Muscle of back (tissue), 3 donors: ENCODE measurements at regions not wholly inside any gene's neighbourhood (a gene's known extent, or its start where the extent isn't known, plus 50 kb on each side); places are given as distances from the start of the nearest gene placed in this dataset.
"Not testable (repeated sequence)": the region's sequence is repeated elsewhere in the genome, so short reads cannot be mapped to it uniquely, and the experiment has no call there.

Experiments used
- DNase-seq, 3 donors: peaks; one replicate each; pipeline versions ENCODE4 v3.0.0 to v3.0.0-alpha.2; 2013

DNA sequence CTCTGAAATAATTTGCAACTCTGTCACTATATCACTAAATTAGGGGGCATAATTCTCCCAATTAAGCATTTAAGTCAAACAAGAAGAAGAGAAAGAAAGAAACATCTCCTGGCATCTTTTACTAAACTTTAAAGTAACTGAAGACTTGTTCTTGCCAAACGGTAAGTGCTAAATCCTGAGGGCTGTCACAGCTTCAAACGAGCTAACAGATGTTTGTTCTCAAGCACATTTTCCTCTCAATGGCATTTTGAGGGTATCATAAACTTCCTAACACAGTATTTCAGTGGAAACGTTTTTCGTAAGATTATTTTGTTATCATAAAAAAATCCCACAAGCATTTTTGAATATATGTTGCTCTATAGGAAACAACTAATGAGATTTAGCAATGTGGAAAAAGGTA is 169.5 kb upstream of the TAS2R1 start:
- DNase-seq = no peak

GRCh38 chr5:9790276-9790675 is 160.1 kb upstream of the TAS2R1 start:
- DNase-seq = peak in 1 of 3 donors; percentile 13

- DNase-seq = peak in 2 of 3 donors; percentile 18 to 33
Measured at GRCh38 chr5:9789777-9790176, 159.6 kb upstream of the TAS2R1 start.

DNA sequence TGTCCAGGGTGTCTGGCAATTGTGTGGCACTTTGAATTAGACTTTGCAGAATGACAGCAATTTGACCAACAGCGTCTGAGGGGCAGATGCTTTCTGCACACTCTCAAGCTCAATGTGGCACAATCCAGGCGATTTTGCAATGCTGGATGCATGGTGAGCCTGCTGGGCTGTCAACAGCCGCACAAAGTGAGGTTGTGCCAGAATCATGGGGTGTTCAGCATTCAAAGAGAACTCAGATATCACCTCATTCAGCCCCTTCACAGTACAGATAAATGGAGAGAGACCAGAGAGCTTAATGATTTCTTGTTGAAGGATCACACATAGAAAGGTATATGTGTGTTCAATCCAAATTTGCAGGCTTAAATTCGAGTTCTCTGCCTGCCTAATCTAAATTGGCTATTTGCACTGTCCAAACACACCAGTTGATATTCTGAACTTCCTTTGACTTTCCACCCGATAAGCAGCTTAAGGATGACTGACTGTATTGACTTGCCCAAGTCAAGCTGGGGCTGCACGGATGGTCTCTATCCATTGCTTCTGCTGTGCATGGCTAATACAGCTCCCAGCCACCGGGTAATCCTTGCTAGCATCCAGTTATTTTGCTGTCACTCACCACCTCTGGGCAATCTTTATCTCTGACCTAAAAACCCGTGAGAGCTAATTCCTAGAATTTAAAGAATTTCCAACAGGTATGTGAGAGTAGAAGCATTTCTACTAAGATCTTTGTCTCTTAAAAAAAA is 157.9 kb upstream of the TAS2R1 start:
- no peak for DNase-seq

- no peak for DNase-seq
Measured at GRCh38 chr5:9786380-9787360, 156.5 kb upstream of the TAS2R1 start.

DNA sequence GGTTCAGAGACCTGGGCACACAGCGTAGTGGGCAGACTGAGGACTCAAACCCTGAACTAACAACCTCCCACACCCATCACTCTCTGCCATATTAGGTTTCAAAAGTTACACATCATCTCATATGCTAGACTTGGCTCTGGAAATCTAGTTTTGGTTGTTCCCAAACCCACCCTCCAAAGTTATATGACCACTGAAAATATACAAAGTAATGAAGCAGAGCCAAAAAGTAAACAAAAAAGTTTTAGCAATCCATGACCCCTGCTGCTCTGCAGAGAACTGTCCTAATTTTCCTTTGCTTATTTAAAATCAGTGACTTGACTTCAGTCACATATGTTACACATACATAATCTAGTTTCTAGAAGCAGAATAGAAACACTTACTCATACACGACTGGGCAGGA is 155.6 kb upstream of the TAS2R1 start:
- DNase-seq = no peak

GRCh38 chr5:9784231-9784630 is 154.1 kb upstream of the TAS2R1 start:
- no peak for DNase-seq

- peak; percentile 21 to 72 (median 24) for DNase-seq
Measured at GRCh38 chr5:9782826-9783560, 152.8 kb upstream of the TAS2R1 start.

DNA sequence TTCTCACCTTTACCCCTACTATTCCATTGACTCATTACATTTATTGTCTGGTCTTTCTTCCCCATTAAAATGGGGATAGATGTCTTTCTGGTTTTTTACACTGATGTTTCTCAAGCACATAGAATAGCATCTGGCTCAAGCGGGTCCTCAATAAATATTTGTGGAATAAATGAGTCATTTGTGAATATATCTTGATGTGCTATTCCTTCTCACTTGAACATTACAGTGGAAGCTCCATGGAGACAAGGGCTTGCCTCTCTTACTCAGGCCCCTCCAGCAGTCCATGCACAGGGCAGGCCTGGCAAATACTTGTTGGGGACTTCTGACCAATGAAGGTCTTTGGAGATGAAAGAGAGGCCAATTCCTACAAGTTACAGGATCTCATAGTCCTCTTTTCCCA is 151.7 kb upstream of the TAS2R1 start:
- DNase-seq = no peak

DNA sequence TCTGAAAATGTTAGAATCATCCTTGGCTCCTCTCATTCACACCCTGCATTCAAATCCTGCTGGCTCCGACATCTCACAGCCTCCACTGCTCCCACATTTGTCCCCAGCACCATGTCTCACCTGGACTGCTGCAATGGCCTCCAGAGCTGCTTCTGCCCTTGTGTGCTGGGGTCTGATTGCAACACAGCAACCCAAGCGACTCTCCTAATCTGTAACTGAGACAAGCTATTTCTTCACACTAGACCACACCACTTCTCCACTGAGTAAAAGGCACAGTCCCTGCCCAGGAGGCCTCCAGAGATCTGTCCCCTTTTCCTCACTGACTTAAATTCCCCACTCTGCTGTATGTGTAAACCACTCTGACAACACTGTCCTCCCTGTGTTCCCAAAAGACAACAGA is 151.1 kb upstream of the TAS2R1 start:
- DNase-seq = no peak

DNA sequence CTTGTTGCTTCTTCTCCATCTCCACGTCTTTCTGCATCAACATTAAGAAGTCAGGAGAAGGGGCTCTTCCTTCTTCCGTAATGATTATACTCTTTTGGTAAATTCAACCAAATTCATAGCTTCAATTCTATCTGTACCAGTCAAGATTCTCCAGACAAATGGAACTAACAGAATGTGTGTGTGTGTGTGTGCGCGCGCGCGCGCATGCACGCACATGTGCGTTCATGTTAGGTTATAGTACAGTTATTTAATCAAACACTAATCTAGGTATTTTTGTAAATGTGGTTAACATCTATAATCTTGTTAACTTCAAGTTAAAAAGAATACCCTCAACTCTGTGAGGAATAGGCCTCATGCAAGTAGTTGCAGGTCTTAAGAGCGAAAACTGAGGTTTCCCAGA is 150.3 kb upstream of the TAS2R1 start:
- DNase-seq = no peak

DNA sequence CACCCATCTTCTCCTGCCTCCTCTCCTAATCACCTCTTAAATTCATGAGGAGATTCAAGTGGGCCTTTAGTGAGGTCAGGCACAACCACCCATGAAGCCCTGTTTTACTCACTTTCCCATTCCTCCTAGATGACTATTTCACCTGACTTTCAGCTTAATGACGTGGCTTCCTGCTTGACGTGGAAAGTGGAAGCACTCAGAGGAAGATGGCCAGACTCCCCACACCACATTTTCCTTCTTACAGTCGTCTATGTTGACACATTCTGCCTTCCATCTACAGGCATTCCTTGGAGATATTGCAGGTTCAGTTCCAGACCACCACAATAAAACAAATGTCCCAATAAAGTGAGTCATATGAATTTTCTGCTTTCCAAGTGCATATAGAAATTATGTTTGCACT is 146.4 kb upstream of the TAS2R1 start:
- DNase-seq = peak in 1 of 3 donors; percentile 48

- DNase-seq = peak in 1 of 3 donors; percentile 25
Measured at GRCh38 chr5:9775339-9775738, 145.2 kb upstream of the TAS2R1 start.

- DNase-seq = peak in 1 of 3 donors; percentile 63
Measured at GRCh38 chr5:9774472-9775079, 144.4 kb upstream of the TAS2R1 start.

DNA sequence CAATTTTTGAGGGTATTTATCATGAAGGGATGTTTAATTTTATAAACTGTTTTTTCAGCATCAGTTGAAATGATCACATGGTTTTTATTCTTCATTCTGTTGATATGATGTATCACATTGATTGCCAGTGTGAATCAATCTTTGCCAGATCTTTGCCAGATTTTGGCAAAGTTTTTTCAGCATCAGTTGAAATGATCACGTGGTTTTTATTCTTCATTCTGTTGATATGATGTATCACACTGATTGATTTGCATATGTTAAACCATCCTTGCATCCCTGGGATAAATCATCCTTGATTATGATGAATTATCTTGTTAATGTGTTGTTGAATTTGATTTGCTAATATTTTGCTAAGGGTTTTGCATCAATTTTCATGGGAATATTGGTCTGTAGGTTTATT is 140.9 kb upstream of the TAS2R1 start:
- no peak for DNase-seq

DNA sequence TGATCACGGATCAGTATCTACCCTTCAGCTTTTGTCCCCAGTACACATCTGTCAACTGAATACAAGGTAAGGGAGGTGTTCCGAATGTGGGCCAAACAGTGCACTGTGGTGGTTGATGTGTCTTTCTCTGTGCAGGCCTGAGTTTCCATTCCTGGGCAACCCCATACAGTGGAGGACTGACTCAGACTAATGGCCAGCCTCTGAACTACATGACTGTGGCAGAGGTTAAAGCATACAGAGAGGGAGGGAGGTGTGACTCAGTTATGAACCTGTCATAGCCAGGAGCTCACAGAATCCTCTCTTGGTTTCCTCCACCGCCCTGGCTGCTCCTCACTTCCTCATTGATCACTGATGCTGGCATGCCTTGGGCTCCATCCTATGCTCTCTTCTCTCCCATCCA is 136.4 kb upstream of the TAS2R1 start:
- DNase-seq = no peak

- DNase-seq = no peak
Measured at GRCh38 chr5:9765419-9766140, 135.4 kb upstream of the TAS2R1 start.

DNA sequence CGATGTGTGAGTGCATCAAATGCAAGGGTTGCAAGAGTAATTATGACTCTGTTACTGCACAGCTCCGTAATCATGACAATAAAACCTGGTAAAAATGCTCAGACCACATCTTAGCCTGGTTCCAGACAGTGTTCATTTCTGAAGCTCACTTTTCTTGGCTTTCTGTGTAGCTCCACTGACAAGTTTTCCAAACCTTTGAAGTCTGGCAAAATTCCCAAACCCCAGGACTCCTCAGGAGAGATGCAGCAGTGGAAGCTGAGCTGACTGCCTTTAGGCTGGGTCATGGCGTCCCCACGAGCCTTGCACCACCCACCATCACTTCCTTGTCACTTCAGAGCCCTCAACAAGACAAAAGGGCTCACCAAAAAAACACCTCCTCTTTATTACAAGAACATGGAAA is 131.6 kb upstream of the TAS2R1 start:
- DNase-seq = peak in 2 of 3 donors; percentile 11 to 37

GRCh38 chr5:9752670-9753069 is 122.5 kb upstream of the TAS2R1 start:
- DNase-seq = not testable (repeated sequence)

DNA sequence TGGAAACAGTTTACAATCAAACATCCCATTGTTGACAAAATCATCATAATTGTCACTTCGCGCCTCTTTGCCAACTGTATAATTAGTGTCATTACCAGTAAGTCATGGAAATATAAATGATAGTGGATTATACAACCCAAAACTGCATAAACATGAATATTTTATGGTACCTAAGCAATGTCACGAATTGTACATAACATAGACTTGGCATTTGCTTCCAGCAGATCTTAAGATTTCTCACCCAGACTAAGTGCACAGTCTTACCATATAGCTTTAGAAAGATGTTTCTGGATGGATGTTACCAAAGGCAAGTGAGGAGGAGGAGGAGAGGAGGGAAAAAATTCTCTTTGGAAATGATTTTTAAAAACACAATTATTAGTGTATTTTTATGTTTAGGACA is 113.4 kb upstream of the TAS2R1 start:
- no peak for DNase-seq

DNA sequence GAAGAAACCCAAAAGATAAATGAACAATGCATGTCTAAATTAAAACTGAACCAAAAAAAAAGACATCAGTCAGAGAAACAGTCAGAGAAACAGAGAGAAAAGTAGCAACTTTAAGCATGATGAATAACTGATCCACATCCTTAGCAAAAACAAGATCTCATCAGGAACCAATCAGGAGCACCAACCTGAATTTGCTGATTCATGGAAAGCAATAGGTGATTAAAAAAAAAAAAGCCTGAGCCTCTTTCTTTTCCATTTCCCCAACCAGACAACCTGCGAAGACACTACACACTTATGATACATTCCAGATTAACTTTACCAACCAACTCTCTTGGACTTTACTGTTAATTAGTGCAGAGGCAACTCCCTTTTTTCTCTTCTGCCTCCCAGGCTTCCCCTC is 112.7 kb upstream of the TAS2R1 start:
- DNase-seq = no peak
